OCI-LY1 (cell line): ENCODE measurements at regions not wholly inside any gene's neighbourhood (a gene's known extent, or its start where the extent isn't known, plus 50 kb on each side); places are given as distances from the start of the nearest gene placed in this dataset.

Experiments used
- H2AFZ ChIP-seq: fragments of 200-600 bp; sonication (generic), shearing (Covaris generic); 2 replicates; pipeline ENCODE4 v1.6.0; 2014; ENCODE audit warnings: antibody characterized with exemption, mild to moderate bottlenecking, low read length
- H3F3A ChIP-seq: fragments of 200-600 bp; sonication (generic), shearing (Covaris generic); 2 replicates; pipeline ENCODE4 v1.6.0; 2014; ENCODE audit warnings: mild to moderate bottlenecking, antibody characterized with exemption, low read length, moderate library complexity; ENCODE audit not compliant: insufficient read depth
- H3K27ac ChIP-seq: fragments of 200-600 bp; sonication (generic); 2 replicates; pipeline ENCODE4 v1.5.1; 2014; ENCODE audit warnings: low read length, mixed run types, mild to moderate bottlenecking, low read depth; ENCODE audit not compliant: poor library complexity, severe bottlenecking
- H3K27me3 ChIP-seq: fragments of 200-600 bp; sonication (generic); 2 replicates; pipeline ENCODE4 v1.6.0; 2014; ENCODE audit warnings: antibody characterized with exemption, mild to moderate bottlenecking, low read length, moderate library complexity; ENCODE audit not compliant: insufficient read depth
- H3K36me3 ChIP-seq: fragments of 200-600 bp; sonication (generic); 2 replicates; pipeline ENCODE4 v1.6.1; 2014; ENCODE audit warnings: mild to moderate bottlenecking, antibody characterized with exemption, low read length, moderate library complexity, mixed read lengths; ENCODE audit not compliant: insufficient read depth
- H3K4me1 ChIP-seq: fragments of 200-600 bp; sonication (generic); 2 replicates; pipeline ENCODE4 v1.5.1; 2014; ENCODE audit warnings: mild to moderate bottlenecking, low read length, moderate library complexity; ENCODE audit not compliant: insufficient read depth, severe bottlenecking
- H3K4me2 ChIP-seq: fragments of 200-600 bp; sonication (generic), shearing (Covaris generic); 2 replicates; pipeline ENCODE4 v1.6.1; 2014; ENCODE audit warnings: low read length
- H3K4me3 ChIP-seq: fragments of 200-600 bp; sonication (generic); 2 replicates; pipeline ENCODE4 v1.5.1; 2014; ENCODE audit warnings: low read length, low read depth, mild to moderate bottlenecking, mixed read lengths; ENCODE audit not compliant: poor library complexity, severe bottlenecking
- H3K79me2 ChIP-seq: fragments of 200-600 bp; shearing (Covaris generic); 2 replicates; pipeline ENCODE4 v1.6.1; 2016; ENCODE audit warnings: mixed run types, low read length, mixed read lengths; ENCODE audit not compliant: insufficient read depth
- H3K9ac ChIP-seq: fragments of 200-600 bp; sonication (generic), shearing (Covaris generic); 2 replicates; pipeline ENCODE4 v1.6.1; 2014; ENCODE audit warnings: mild to moderate bottlenecking, low read length, mixed read lengths
- H3K9me2 ChIP-seq: fragments of 200-600 bp; sonication (generic), shearing (Covaris generic); 2 replicates; pipeline ENCODE4 v1.6.1; 2014; ENCODE audit warnings: low read depth, mild to moderate bottlenecking, low read length, mixed read lengths
- H3K9me3 ChIP-seq: fragments of 200-600 bp; shearing (Covaris generic); 2 replicates; pipeline ENCODE4 v1.6.1; 2014; ENCODE audit warnings: low read length, mixed read lengths
- H4K20me1 ChIP-seq: fragments of 200-600 bp; sonication (generic), shearing (Covaris generic); 2 replicates; pipeline ENCODE4 v1.6.0; 2016; ENCODE audit warnings: mild to moderate bottlenecking, low read length; ENCODE audit not compliant: insufficient read depth
- CTCF ChIP-seq: fragments of 200-600 bp; sonication (generic), shearing (Covaris generic); IDR thresholded peaks from 2 replicates; pipeline ENCODE4 v1.5.1; 2017; ENCODE audit warnings: mild to moderate bottlenecking, antibody characterized with exemption, low read length, moderate library complexity, mixed read lengths
- EZH2 ChIP-seq: fragments of 200-600 bp; sonication (generic), shearing (Covaris generic); IDR thresholded peaks from 2 replicates; pipeline ENCODE4 v1.8.0; 2017; ENCODE audit warnings: borderline replicate concordance, mixed run types, mild to moderate bottlenecking, antibody characterized with exemption, low read length, moderate library complexity, mixed read lengths

DNA sequence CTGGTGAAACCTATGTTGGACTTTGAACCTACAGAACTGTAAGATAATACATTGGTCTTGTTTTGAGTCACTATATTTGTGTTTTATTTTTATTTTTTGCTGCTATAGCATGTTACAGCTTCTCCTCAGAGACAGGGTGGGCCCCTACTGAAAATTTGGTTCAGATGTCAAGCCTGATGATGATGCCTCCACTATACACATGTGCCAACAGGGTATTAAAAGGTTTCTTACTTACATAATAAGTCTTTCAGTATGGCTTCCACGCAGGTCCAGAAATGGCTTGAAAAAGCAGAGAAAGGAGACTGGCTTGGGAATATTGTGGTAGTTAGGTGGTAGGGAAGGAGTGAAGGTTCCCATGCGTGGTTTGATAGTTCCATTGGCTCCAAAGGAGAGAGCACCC, 52.9 kb upstream of the ELAC2 start:
- no peaks in the 10 kb centered on the region for H3F3A ChIP-seq
- H3K9me2 ChIP-seq = no peaks in the 10 kb centered on the region
- no peak overlapping the region for H3K9ac ChIP-seq
- H4K20me1 ChIP-seq = no peaks in the 10 kb centered on the region
- no peaks in the 10 kb centered on the region for H3K4me1 ChIP-seq
- H3K27ac ChIP-seq = no peak overlapping the region
- H3K9me3 ChIP-seq = 0 out of 2 replicates have a peak, but pooled peaks cover 3% of the 10 kb centered on the region
- no peak overlapping the region for H2AFZ ChIP-seq
- no peak overlapping the region for H3K4me3 ChIP-seq
- peaks cover 6% of the 10 kb centered on the region; the same call in 1 of the 2 replicates for H3K27me3 ChIP-seq
- H3K36me3 ChIP-seq = no peaks in the 10 kb centered on the region; the same call in 1 of the 2 replicates
- no peaks in the 10 kb centered on the region for H3K79me2 ChIP-seq
- no peak for TF ChIP-seq CTCF
- no peak for TF ChIP-seq EZH2
- no peak overlapping the region for H3K4me2 ChIP-seq

- H3K27ac ChIP-seq = no peak overlapping the region
- no peak overlapping the region for H3K4me3 ChIP-seq
- H2AFZ ChIP-seq = no peak overlapping the region
- H3K9me2 ChIP-seq = no peaks in the 10 kb centered on the region
- 0 out of 2 replicates have a peak, but pooled peaks cover 3% of the 10 kb centered on the region for H3K9me3 ChIP-seq
- TF ChIP-seq EZH2 (no peak), CTCF (no peak)
- H4K20me1 ChIP-seq = no peaks in the 10 kb centered on the region
- H3K27me3 ChIP-seq = peaks cover 9% of the 10 kb centered on the region
- no peaks in the 10 kb centered on the region for H3K4me1 ChIP-seq
- no peaks in the 10 kb centered on the region; the same call in 1 of the 2 replicates for H3K36me3 ChIP-seq
- H3K4me2 ChIP-seq = no peak overlapping the region
- no peaks in the 10 kb centered on the region for H3F3A ChIP-seq
- H3K9ac ChIP-seq = no peak overlapping the region
- H3K79me2 ChIP-seq = no peaks in the 10 kb centered on the region
These were observed 49.9 kb upstream of the ELAC2 start for GRCh38 chr17:13067629-13068303.
